Fibroblast of lung (primary cell): ENCODE measurements at regions not wholly inside any gene's neighbourhood (a gene's known extent, or its start where the extent isn't known, plus 50 kb on each side); places are given as distances from the start of the nearest gene placed in this dataset.

ENCODE experiments used
- DNase-seq, 2 donors: peaks; one replicate each; pipeline versions ENCODE4 v3.0.0 to v3.0.0-alpha.2; 2010; ENCODE audit warnings: low read depth in 2 of 2
- H2AFZ ChIP-seq: 2 replicates; pipeline ENCODE4 v1.5.1; 2012; ENCODE audit warnings: low read length, control low read depth, inconsistent platforms
- H3K27ac ChIP-seq: 2 replicates; pipeline ENCODE4 v1.5.1; 2011; ENCODE audit warnings: low read length, control low read depth; ENCODE audit not compliant: insufficient read depth
- H3K27me3 ChIP-seq: 2 replicates; pipeline ENCODE4 v1.5.1; 2011; ENCODE audit warnings: mild to moderate bottlenecking, low read length; ENCODE audit not compliant: control insufficient read depth, insufficient read depth
- H3K36me3 ChIP-seq: 2 replicates; pipeline ENCODE4 v1.5.1; 2011; ENCODE audit warnings: low read length; ENCODE audit not compliant: control insufficient read depth, insufficient read depth
- H3K4me1 ChIP-seq: 2 replicates; pipeline ENCODE4 v1.5.1; 2011; ENCODE audit warnings: low read length; ENCODE audit not compliant: control insufficient read depth, insufficient read depth; ENCODE audit errors: extremely low read depth
- H3K4me2 ChIP-seq: 2 replicates; pipeline ENCODE4 v1.5.1; 2011; ENCODE audit warnings: low read length, control low read depth; ENCODE audit not compliant: insufficient read depth; ENCODE audit errors: extremely low read depth
- H3K4me3 ChIP-seq, 4 experiments: fragments of 200-600 bp in 1 of 4; sonication (generic) in 1 of 4; replicated peaks in 1 of 4; 2 replicates each; pipeline ENCODE4 v1.5.1; 2011 to 2016; ENCODE audit warnings: low read length in 4 of 4, low read depth in 3 of 4, mild to moderate bottlenecking in 3 of 4, control low read depth in 2 of 4, inconsistent platforms in 1 of 4, mixed read lengths in 1 of 4; ENCODE audit not compliant: insufficient read depth in 1 of 4; ENCODE audit errors: control extremely low read depth in 1 of 4
- H3K79me2 ChIP-seq: 2 replicates; pipeline ENCODE4 v1.5.1; 2012; ENCODE audit warnings: mild to moderate bottlenecking, low read length, inconsistent platforms; ENCODE audit not compliant: control insufficient read depth, insufficient read depth
- H3K9ac ChIP-seq: 2 replicates; pipeline ENCODE4 v1.5.1; 2011; ENCODE audit warnings: mild to moderate bottlenecking, low read length, control low read depth; ENCODE audit not compliant: insufficient read depth
- H3K9me3 ChIP-seq: 2 replicates; pipeline ENCODE4 v1.5.1; 2012; ENCODE audit warnings: low read depth, low read length; ENCODE audit not compliant: control insufficient read depth, insufficient read depth
- H4K20me1 ChIP-seq: 2 replicates; pipeline ENCODE4 v1.5.1; 2011; ENCODE audit warnings: low read length; ENCODE audit not compliant: control insufficient read depth, insufficient read depth; ENCODE audit errors: extremely low read depth
- EZH2 ChIP-seq: IDR thresholded peaks from 2 replicates; pipeline ENCODE4 v1.5.1; 2012; ENCODE audit warnings: low read length, control low read depth, mild to moderate bottlenecking; ENCODE audit errors: missing control alignments
- TF ChIP-seq, protein P1 (sequence below), 2 donors: IDR thresholded peaks in 1 of 2; conservative IDR thresholded peaks in 1 of 2; 1 replicate in 1 of 2; 2 replicates in 1 of 2; pipeline ENCODE4 v1.5.1; 2011 to 2012; ENCODE audit warnings: low read length in 2 of 2, control low read depth in 1 of 2, inconsistent platforms in 1 of 2, low read depth in 1 of 2, mild to moderate bottlenecking in 1 of 2

DNA sequence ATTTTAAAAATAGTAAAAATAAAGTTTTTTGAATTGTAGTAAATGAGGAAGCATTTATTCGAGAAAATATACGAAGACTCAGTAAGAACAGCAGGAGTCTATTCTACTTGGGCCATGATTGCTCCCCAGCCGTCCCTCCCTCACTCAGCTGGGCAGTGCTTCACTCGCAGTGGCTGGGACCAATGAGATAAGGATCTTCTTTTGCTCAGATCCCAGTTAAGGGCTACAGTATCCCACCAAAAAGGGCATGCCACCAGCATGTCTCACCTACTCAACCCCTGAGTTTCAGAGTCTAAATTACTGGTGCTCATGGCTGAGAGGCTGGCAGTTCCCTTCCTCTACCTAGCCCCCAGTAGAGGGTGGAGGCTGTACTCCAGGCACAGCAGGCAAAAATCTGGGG, 455.7 kb upstream of the PFKP start:
- no peaks in the 10 kb centered on the region for H3K4me1 ChIP-seq
- no peaks in the 10 kb centered on the region for H4K20me1 ChIP-seq
- TF ChIP-seq, protein P1, sequence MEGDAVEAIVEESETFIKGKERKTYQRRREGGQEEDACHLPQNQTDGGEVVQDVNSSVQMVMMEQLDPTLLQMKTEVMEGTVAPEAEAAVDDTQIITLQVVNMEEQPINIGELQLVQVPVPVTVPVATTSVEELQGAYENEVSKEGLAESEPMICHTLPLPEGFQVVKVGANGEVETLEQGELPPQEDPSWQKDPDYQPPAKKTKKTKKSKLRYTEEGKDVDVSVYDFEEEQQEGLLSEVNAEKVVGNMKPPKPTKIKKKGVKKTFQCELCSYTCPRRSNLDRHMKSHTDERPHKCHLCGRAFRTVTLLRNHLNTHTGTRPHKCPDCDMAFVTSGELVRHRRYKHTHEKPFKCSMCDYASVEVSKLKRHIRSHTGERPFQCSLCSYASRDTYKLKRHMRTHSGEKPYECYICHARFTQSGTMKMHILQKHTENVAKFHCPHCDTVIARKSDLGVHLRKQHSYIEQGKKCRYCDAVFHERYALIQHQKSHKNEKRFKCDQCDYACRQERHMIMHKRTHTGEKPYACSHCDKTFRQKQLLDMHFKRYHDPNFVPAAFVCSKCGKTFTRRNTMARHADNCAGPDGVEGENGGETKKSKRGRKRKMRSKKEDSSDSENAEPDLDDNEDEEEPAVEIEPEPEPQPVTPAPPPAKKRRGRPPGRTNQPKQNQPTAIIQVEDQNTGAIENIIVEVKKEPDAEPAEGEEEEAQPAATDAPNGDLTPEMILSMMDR (conservative IDR thresholded peaks at IDR 0.05 in 1 of 2, IDR thresholded peaks at IDR 0.05 in 1 of 2; ENCODE audit: low read depth in 1 of 2, low read length in 2 of 2), result no peak
- TF ChIP-seq EZH2, result no peak
- H3K9ac ChIP-seq, result no peak overlapping the region
- H3K9me3 ChIP-seq, result no peaks in the 10 kb centered on the region
- DNase-seq, result no peak
- H3K27ac ChIP-seq, result no peak overlapping the region
- H3K4me3 ChIP-seq, result no peak overlapping the region
- no peaks in the 10 kb centered on the region for H3K79me2 ChIP-seq
- H2AFZ ChIP-seq, result no peak overlapping the region
- H3K4me2 ChIP-seq, result no peak overlapping the region
- H3K36me3 ChIP-seq, result no peaks in the 10 kb centered on the region
- H3K27me3 ChIP-seq, result no peaks in the 10 kb centered on the region

DNA sequence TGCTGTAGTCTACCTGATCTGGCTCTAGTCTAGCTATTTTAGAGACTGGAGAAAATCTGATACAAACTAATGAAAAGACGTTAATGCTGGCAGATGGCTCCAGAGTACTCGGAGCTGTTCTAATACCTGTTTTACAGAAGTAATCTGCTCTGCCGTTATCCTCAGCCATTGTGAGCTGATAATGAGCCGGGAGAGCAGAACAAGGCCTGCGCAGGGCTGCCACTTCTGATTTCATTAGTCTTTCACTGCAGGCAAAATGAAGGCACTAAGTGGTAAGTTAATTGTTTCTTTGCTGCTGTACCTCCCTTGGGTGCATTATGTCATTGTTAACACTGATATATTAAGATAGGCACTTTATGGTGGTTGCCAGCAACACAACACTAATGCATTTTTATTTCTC, 456.4 kb upstream of the PFKP start:
- Histone ChIP-seq H3K4me2 (no peak overlapping the region), H3K27ac (no peak overlapping the region), H3K36me3 (no peaks in the 10 kb centered on the region), H3K79me2 (no peaks in the 10 kb centered on the region), H3K4me3 (no peak overlapping the region), H3K4me1 (no peaks in the 10 kb centered on the region), H3K9me3 (no peaks in the 10 kb centered on the region), H3K27me3 (no peaks in the 10 kb centered on the region), H2AFZ (no peak overlapping the region), H4K20me1 (no peaks in the 10 kb centered on the region), H3K9ac (no peak overlapping the region)
- TF ChIP-seq, protein P1 (conservative IDR thresholded peaks at IDR 0.05 in 1 of 2, IDR thresholded peaks at IDR 0.05 in 1 of 2; ENCODE audit: low read depth in 1 of 2, low read length in 2 of 2), result no peak
- TF ChIP-seq EZH2, result no peak
- DNase-seq, result no peak

DNA sequence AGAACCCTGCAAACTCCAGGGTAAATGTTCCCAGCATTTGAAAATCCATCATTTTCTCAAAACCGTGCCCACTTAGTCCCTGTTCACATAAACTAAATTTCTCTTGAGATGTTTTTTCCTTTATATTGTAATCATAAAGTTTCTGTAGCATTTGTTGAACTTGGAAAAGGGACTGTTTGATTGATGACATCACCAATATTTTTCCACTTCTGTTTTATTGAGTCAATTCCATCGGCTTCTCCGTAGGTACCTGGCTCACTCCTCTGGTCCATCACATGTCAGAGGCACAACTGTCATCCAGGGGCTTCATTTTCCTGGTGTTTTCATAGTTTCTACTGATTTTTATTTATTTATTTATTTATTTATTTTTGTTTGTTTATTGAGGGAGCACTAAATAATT, 462.5 kb upstream of the PFKP start:
- no peak overlapping the region for H3K4me2 ChIP-seq
- no peak overlapping the region for H3K4me3 ChIP-seq
- H2AFZ ChIP-seq, result no peak overlapping the region
- no peak for DNase-seq
- TF ChIP-seq, protein P1 (conservative IDR thresholded peaks at IDR 0.05 in 1 of 2, IDR thresholded peaks at IDR 0.05 in 1 of 2; ENCODE audit: low read depth in 1 of 2, low read length in 2 of 2), result no peak
- no peak for TF ChIP-seq EZH2
- H3K27ac ChIP-seq, result no peak overlapping the region
- H3K36me3 ChIP-seq, result no peaks in the 10 kb centered on the region
- H3K27me3 ChIP-seq, result no peaks in the 10 kb centered on the region
- H4K20me1 ChIP-seq, result no peaks in the 10 kb centered on the region
- H3K9ac ChIP-seq, result no peak overlapping the region
- no peaks in the 10 kb centered on the region for H3K79me2 ChIP-seq
- no peaks in the 10 kb centered on the region for H3K4me1 ChIP-seq
- no peaks in the 10 kb centered on the region for H3K9me3 ChIP-seq
